HG03025 (cell line): ENCODE measurements at regions not wholly inside any gene's neighbourhood (a gene's known extent, or its start where the extent isn't known, plus 50 kb on each side); places are given as distances from the start of the nearest gene placed in this dataset.
"Not testable (repeated sequence)": the region's sequence is repeated elsewhere in the genome, so short reads cannot be mapped to it uniquely, and the experiment has no call there.

ENCODE experiments used
- ATAC-seq: cut with Tn5 transposase; IDR thresholded peaks from one replicate; pipeline ENCODE4 v1.9.1; 2021; ENCODE audit warnings: mild to moderate bottlenecking, moderate library complexity; ENCODE audit not compliant: unreplicated experiment, low FRiP score

- ATAC-seq = no peak
Measured at GRCh38 chr19:28185646-28186045, 1027.3 kb downstream of the UQCRFS1 start.

- no peak for ATAC-seq
Measured at GRCh38 chr19:28184997-28185396, 1028.0 kb downstream of the UQCRFS1 start.

GRCh38 chr19:28176193-28176592, 1036.8 kb downstream of the UQCRFS1 start:
- no peak for ATAC-seq

GRCh38 chr19:28171983-28172382, 1041.0 kb downstream of the UQCRFS1 start:
- no peak for ATAC-seq

GRCh38 chr19:28170066-28170465, 1042.9 kb downstream of the UQCRFS1 start:
- ATAC-seq = no peak

GRCh38 chr19:28169168-28169887, 1043.6 kb downstream of the UQCRFS1 start:
- no peak for ATAC-seq

- ATAC-seq = no peak
Measured at GRCh38 chr19:28168557-28168956, 1044.4 kb downstream of the UQCRFS1 start.

- ATAC-seq = no peak
Measured at GRCh38 chr19:28166025-28166424, 1046.9 kb downstream of the UQCRFS1 start.

- ATAC-seq = no peak
Measured at GRCh38 chr19:28164214-28164613, 1048.7 kb downstream of the UQCRFS1 start.

- no peak for ATAC-seq
Measured at GRCh38 chr19:28159065-28159464, 1053.9 kb downstream of the UQCRFS1 start.

- no peak for ATAC-seq
Measured at GRCh38 chr19:28155265-28155664, 1057.7 kb downstream of the UQCRFS1 start.

GRCh38 chr19:28154077-28154476, 1058.9 kb downstream of the UQCRFS1 start:
- ATAC-seq = no peak

GRCh38 chr19:28153123-28153522, 1059.8 kb downstream of the UQCRFS1 start:
- no peak for ATAC-seq

- no peak for ATAC-seq
Measured at GRCh38 chr19:28152195-28152594, 1060.8 kb downstream of the UQCRFS1 start.

GRCh38 chr19:28150129-28150528, 1062.8 kb downstream of the UQCRFS1 start:
- ATAC-seq = no peak

GRCh38 chr19:28148554-28148953, 1064.4 kb downstream of the UQCRFS1 start:
- ATAC-seq = no peak

- ATAC-seq = no peak
Measured at GRCh38 chr19:28142258-28142657, 1070.7 kb downstream of the UQCRFS1 start.

- ATAC-seq = no peak
Measured at GRCh38 chr19:28140201-28140600, 1072.8 kb downstream of the UQCRFS1 start.

GRCh38 chr19:28137772-28138171, 1075.2 kb downstream of the UQCRFS1 start:
- no peak for ATAC-seq

- ATAC-seq = no peak
Measured at GRCh38 chr19:28136796-28137195, 1076.2 kb downstream of the UQCRFS1 start.

- no peak for ATAC-seq
Measured at GRCh38 chr19:28135825-28136224, 1077.1 kb downstream of the UQCRFS1 start.

GRCh38 chr19:28134311-28134710, 1078.6 kb downstream of the UQCRFS1 start:
- no peak for ATAC-seq

- ATAC-seq = not testable (repeated sequence)
Measured at GRCh38 chr19:28130881-28131280, 1082.1 kb downstream of the UQCRFS1 start.
